DOHH2 (cell line): ENCODE measurements at regions not wholly inside any gene's neighbourhood (a gene's known extent, or its start where the extent isn't known, plus 50 kb on each side); places are given as distances from the start of the nearest gene placed in this dataset.

ENCODE experiments used
- H3F3A ChIP-seq: fragments of 200-600 bp; sonication (generic), shearing (Covaris generic); 2 replicates; pipeline ENCODE4 v1.6.0; 2016; ENCODE audit warnings: antibody characterized with exemption, mild to moderate bottlenecking; ENCODE audit not compliant: control insufficient read depth, insufficient read depth
- H3K27ac ChIP-seq: fragments of 200-600 bp; sonication (generic); 2 replicates; pipeline ENCODE4 v1.5.1; 2014; ENCODE audit warnings: low read depth, mild to moderate bottlenecking, low read length, moderate library complexity
- H3K27me3 ChIP-seq: fragments of 200-600 bp; sonication (generic); 2 replicates; pipeline ENCODE4 v1.6.1; 2014; ENCODE audit warnings: mild to moderate bottlenecking, low read length, mixed read lengths; ENCODE audit not compliant: control insufficient read depth
- H3K36me3 ChIP-seq: fragments of 200-600 bp; sonication (generic); 2 replicates; pipeline ENCODE4 v1.6.1; 2014; ENCODE audit warnings: mild to moderate bottlenecking, low read length, moderate library complexity, mixed read lengths; ENCODE audit not compliant: control insufficient read depth
- H3K4me1 ChIP-seq: fragments of 200-600 bp; sonication (generic); 2 replicates; pipeline ENCODE4 v1.6.1; 2014; ENCODE audit warnings: mild to moderate bottlenecking, low read length, mixed read lengths; ENCODE audit not compliant: control insufficient read depth
- H3K4me2 ChIP-seq: fragments of 200-600 bp; sonication (generic); 2 replicates; pipeline ENCODE4 v1.6.0; 2014; ENCODE audit warnings: mild to moderate bottlenecking, low read length, moderate library complexity
- H3K4me3 ChIP-seq: fragments of 200-600 bp; sonication (generic); 2 replicates; pipeline ENCODE4 v1.5.1; 2014; ENCODE audit warnings: mild to moderate bottlenecking, low read length, mixed read lengths
- H3K79me2 ChIP-seq: fragments of 200-600 bp; sonication (generic); 2 replicates; pipeline ENCODE4 v1.6.1; 2014; ENCODE audit warnings: mild to moderate bottlenecking, low read length, mixed read lengths; ENCODE audit not compliant: control insufficient read depth
- H3K9me2 ChIP-seq: fragments of 200-600 bp; sonication (generic); replicated peaks from 2 replicates; pipeline ENCODE4 v1.6.1; 2014; ENCODE audit warnings: mild to moderate bottlenecking, low read length, mixed read lengths; ENCODE audit not compliant: control insufficient read depth
- H3K9me3 ChIP-seq: fragments of 200-600 bp; sonication (generic); 2 replicates; pipeline ENCODE4 v1.6.1; 2014; ENCODE audit warnings: antibody characterized with exemption, low read length, mixed read lengths; ENCODE audit not compliant: control insufficient read depth, insufficient read depth
- H4K20me1 ChIP-seq: fragments of 200-600 bp; sonication (generic); 2 replicates; pipeline ENCODE4 v1.6.0; 2014; ENCODE audit warnings: low read depth, mild to moderate bottlenecking, antibody characterized with exemption, low read length, moderate library complexity; ENCODE audit not compliant: control insufficient read depth, insufficient read depth
- EZH2phosphoT487 ChIP-seq: fragments of 200-600 bp; sonication (generic); IDR thresholded peaks from 2 replicates; pipeline ENCODE4 v1.6.1; 2017; ENCODE audit warnings: borderline replicate concordance, mild to moderate bottlenecking, antibody characterized with exemption, low read length, moderate library complexity, mixed read lengths
- TF ChIP-seq, protein P1 (sequence below): fragments of 200-600 bp; sonication (generic); IDR thresholded peaks from one replicate; pipeline ENCODE4 v1.5.1; 2014; ENCODE audit warnings: antibody characterized with exemption, mild to moderate bottlenecking, low read depth, low read length; ENCODE audit not compliant: poor library complexity, severe bottlenecking

DNA sequence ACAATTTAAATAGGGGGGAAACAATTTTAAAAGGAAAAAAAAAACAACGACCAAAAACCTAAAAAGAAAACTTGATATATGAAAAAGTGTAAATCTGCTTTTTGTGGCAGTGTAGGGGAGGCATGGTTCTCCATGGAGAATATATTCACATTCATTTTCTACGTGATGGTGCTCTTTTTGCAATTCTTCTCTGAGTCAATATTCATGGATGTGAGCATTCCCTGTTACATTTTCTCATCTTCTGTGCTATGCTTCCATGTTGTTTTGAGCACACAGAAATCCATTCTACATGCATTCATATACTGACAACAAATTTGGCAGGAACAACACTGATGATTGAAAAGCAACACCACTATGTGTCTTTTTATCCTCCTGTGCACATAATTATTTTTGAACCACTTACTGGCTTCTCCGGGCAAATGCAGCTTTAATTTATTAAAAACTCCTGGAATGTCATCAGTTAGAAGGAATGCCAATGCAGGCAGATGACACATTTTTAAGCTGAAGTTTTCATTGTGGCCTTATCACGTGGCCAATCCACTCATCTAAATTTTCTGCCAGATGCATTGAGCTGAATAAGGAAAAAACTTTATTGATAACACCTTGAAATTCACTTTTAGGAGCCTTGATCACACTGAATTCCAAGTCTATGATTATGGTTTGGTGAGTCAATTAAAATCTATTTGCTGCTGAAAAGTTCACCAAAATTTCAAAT is 590.6 kb downstream of the NUF2 start:
- TF ChIP-seq, protein P1, sequence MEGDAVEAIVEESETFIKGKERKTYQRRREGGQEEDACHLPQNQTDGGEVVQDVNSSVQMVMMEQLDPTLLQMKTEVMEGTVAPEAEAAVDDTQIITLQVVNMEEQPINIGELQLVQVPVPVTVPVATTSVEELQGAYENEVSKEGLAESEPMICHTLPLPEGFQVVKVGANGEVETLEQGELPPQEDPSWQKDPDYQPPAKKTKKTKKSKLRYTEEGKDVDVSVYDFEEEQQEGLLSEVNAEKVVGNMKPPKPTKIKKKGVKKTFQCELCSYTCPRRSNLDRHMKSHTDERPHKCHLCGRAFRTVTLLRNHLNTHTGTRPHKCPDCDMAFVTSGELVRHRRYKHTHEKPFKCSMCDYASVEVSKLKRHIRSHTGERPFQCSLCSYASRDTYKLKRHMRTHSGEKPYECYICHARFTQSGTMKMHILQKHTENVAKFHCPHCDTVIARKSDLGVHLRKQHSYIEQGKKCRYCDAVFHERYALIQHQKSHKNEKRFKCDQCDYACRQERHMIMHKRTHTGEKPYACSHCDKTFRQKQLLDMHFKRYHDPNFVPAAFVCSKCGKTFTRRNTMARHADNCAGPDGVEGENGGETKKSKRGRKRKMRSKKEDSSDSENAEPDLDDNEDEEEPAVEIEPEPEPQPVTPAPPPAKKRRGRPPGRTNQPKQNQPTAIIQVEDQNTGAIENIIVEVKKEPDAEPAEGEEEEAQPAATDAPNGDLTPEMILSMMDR, result no peak
- no peak for TF ChIP-seq EZH2phosphoT487
- no peaks in the 10 kb centered on the region for H4K20me1 ChIP-seq
- H3K9me2 ChIP-seq, result no peaks in the 10 kb centered on the region
- no peaks in the 10 kb centered on the region for H3K36me3 ChIP-seq
- H3K4me3 ChIP-seq, result no peak overlapping the region
- no peaks in the 10 kb centered on the region for H3K27me3 ChIP-seq
- H3K9me3 ChIP-seq, result no peaks in the 10 kb centered on the region; the same call in 1 of the 2 replicates
- H3F3A ChIP-seq, result no peaks in the 10 kb centered on the region
- H3K27ac ChIP-seq, result no peak overlapping the region
- no peaks in the 10 kb centered on the region for H3K79me2 ChIP-seq
- H3K4me1 ChIP-seq, result no peaks in the 10 kb centered on the region
- H3K4me2 ChIP-seq, result no peak overlapping the region

DNA sequence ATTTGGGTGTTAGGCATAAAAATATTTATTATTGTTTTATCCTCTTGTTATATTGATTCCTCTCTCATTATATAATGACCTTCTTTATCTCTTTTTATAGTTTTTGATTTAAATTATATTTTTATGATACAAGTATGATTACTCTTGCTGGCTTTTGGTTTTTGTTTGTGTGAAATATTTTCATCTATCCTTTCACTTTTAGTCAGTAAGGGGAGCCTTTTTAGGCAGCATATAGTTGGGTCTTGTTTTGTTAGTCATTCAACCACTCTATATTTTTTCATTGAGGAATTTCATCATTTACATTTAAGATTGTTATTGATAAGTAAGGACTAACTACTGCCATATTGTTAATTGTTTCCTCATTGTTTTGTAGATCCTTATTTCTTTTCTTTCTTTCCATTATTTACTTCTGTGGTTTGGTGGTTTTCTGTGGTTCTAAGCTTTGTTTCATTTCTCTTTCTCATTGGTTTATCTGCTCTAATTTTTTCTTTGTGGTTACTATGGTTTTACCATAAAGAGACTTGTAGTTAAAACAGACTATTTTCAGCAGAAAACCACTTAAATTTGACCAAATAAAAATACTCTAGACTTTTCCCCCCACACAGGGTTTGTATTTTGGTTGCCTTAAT is 593.1 kb downstream of the NUF2 start:
- no peak overlapping the region for H3K27ac ChIP-seq
- H3K4me3 ChIP-seq, result no peak overlapping the region

DNA sequence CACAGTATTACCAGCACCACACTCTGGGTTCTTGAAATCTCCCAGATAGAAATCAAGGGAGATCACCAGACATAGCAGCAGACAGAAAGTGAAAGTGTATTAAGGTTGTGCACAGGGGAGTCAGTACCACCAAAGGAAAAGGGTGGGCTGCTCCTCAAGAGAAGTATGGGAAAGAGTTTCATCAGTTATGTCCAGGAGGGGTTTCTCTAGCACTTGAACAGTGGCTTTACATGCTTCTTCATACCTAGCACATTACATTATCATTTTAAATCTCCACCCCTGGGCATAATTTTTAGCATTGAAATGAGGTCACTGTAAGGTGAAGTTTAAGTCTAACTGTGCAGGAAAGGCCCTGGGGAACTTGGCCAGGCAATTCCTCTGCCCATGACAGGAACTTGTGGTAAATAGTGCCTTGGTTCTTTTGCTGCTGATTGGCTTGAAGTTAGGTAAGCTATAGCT is 601.0 kb downstream of the NUF2 start:
- H3K4me1 ChIP-seq, result no peaks in the 10 kb centered on the region
- TF ChIP-seq, protein P1, result no peak
- H3K9me3 ChIP-seq, result no peaks in the 10 kb centered on the region
- no peaks in the 10 kb centered on the region for H4K20me1 ChIP-seq
- H3K36me3 ChIP-seq, result no peaks in the 10 kb centered on the region
- no peak overlapping the region for H3K27ac ChIP-seq
- no peaks in the 10 kb centered on the region for H3K9me2 ChIP-seq
- H3K79me2 ChIP-seq, result no peaks in the 10 kb centered on the region
- H3K27me3 ChIP-seq, result no peaks in the 10 kb centered on the region
- no peak overlapping the region for H3K4me2 ChIP-seq
- no peaks in the 10 kb centered on the region for H3F3A ChIP-seq
- H3K4me3 ChIP-seq, result no peak overlapping the region

More for the DNA sequence above, 593.1 kb downstream of the NUF2 start:
- H4K20me1 ChIP-seq, result no peaks in the 10 kb centered on the region
- no peaks in the 10 kb centered on the region for H3K4me1 ChIP-seq
- no peak overlapping the region for H3K4me2 ChIP-seq
- H3K79me2 ChIP-seq, result no peaks in the 10 kb centered on the region
- H3F3A ChIP-seq, result no peaks in the 10 kb centered on the region
- no peaks in the 10 kb centered on the region; the same call in 1 of the 2 replicates for H3K9me3 ChIP-seq
- no peaks in the 10 kb centered on the region for H3K36me3 ChIP-seq
- no peaks in the 10 kb centered on the region for H3K9me2 ChIP-seq
- no peak for TF ChIP-seq EZH2phosphoT487
- TF ChIP-seq, protein P1, result no peak
- no peaks in the 10 kb centered on the region for H3K27me3 ChIP-seq
